Omental fat pad (tissue), 3 donors: ENCODE measurements at regions not wholly inside any gene's neighbourhood (a gene's known extent, or its start where the extent isn't known, plus 50 kb on each side); places are given as distances from the start of the nearest gene placed in this dataset.

Experiments used
- ATAC-seq: fragments of 150-250 bp; one replicate; pipeline ENCODE4 v1.9.1; 2016; ENCODE audit warnings: mild to moderate bottlenecking, moderate library complexity; ENCODE audit not compliant: low FRiP score
- DNase-seq: peaks from one replicate; pipeline ENCODE4 v3.0.0-alpha.2; 2019; ENCODE audit warnings: low spot score
- CTCF ChIP-seq, 3 donors: fragments of 450-650 bp; IDR thresholded peaks; one replicate each; pipeline ENCODE4 v1.5.1; 2016 to 2017; ENCODE audit warnings: antibody characterized with exemption in 3 of 3, mild to moderate bottlenecking in 3 of 3, moderate library complexity in 2 of 3

DNA sequence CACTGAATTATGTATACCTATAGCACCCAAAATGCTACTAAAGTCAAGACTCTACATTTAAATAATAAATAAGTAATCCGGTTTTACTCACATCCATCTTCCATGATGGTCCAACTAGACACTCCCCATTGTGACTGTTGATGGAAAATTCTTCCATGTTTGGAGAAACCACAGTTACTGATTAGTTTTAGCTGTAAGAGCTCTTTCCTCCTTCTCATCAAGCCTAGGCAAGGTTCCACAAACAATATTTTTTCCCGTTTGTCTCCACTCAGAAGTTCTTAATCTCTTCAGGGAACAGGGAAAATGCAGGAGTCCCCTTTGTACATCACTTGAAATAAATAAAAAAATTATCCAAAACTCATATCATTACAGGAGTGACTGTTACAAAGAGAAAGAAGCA lies 70.7 kb upstream of the EDNRB start:
- ATAC-seq (no peak), DNase-seq (no peak)
- TF ChIP-seq CTCF (IDR thresholded peaks at IDR 0.05) = no peak

GRCh38 chr13:77988355-77988754 lies 69.7 kb upstream of the EDNRB start:
- ATAC-seq = no peak
- no peak for TF ChIP-seq CTCF (IDR thresholded peaks at IDR 0.05)

DNA sequence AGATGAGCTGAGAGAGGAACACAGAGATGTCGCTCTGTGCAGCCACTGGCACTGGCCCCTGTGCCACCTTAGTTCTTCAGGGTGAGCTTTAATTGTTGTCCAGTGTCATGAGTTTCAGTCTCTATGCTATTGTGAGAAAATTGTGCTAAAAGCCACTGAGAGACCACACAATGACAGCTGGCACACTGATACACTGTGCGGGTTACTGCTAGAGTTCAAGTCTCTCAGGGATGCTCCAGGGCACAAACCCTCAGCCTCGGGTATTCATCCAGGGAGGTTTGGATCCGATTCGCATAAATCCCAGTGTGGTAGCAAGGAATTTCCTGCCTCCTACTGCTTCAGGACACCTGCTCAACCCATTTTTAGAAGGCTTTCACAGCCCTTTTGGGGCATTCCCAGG lies 68.1 kb upstream of the EDNRB start:
- ATAC-seq = no peak
- DNase-seq = no peak
- no peak for TF ChIP-seq CTCF (IDR thresholded peaks at IDR 0.05)

More at GRCh38 chr13:77988355-77988754, 69.7 kb upstream of the EDNRB start:
- no peak for DNase-seq

GRCh38 chr13:77985866-77986636 lies 67.4 kb upstream of the EDNRB start:
- ATAC-seq (no peak), DNase-seq (no peak)
- no peak for TF ChIP-seq CTCF (IDR thresholded peaks at IDR 0.05)

- DNase-seq (no peak), ATAC-seq (peak; percentile 73)
- no peak for TF ChIP-seq CTCF (IDR thresholded peaks at IDR 0.05)
Observed at GRCh38 chr13:77981281-77981881, 62.8 kb upstream of the EDNRB start.

DNA sequence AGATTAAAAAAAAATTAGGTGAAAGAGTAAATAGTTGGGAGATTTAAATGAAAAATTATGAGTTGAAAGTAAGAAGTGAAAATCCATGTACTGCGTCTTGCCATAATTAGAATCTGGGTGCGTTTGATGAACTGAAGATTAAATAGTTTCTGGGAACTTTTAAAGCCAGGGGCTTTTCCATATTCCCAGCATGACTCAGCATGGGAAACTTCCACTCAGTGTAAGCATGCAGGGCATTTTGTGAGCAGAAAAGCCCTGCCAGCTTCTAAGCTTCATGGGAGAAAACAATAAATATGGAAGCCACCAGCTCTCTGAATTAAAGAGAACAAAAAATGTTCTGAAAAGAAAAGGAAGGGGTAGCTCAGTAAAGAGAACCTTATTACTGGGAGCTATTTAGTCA lies 62.0 kb upstream of the EDNRB start:
- TF ChIP-seq CTCF (IDR thresholded peaks at IDR 0.05) = no peak
- DNase-seq (no peak), ATAC-seq (peak; percentile 64)
